Right renal cortex interstitium (tissue), 3 donors: ENCODE measurements at regions not wholly inside any gene's neighbourhood (a gene's known extent, or its start where the extent isn't known, plus 50 kb on each side); places are given as distances from the start of the nearest gene placed in this dataset.

Experiments
- DNase-seq, 3 donors: peaks; one replicate each; pipeline ENCODE4 v3.0.0-alpha.2; 2013; ENCODE audit warnings: low read depth in 3 of 3, low spot score in 2 of 3

DNA sequence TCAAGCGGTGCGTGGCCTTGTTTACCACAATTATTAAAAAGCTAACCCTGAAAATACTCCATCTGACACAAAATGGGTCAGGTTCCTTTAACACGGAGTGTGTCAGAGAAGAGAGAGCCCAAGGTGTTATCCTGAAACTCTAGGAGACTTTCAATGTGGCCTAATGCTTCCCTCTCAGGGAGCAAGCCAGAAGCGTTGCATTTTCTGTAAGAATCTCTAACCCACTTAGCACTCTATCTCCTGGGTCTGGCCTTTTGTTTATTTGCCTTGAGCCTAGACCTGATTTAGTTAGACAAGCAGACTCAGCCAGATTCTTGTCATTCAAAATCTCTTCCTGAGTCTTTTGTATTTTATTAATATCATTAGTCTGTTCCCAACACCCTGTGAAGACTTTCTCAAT, 184.0 kb upstream of the SYT1 start:
- no peak for DNase-seq

DNA sequence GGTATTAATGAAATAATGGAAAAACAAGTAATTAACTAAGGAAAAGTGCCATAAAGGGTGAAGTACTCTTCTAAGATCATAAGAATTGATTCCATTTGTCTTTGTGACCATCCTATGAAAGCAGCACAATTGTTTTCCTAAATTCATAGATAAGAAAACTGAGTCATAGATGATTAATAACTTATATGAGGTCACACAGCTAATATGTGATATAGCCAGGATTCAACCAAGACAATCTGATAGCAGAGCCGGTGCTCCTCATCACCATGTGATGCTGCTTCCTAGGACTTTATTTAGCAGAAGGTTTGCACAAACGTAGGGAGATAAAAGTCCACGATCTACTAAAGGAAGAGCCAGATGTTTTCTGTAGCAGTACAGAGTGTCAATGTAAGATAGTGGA, 181.5 kb upstream of the SYT1 start:
- DNase-seq, result no peak

DNA sequence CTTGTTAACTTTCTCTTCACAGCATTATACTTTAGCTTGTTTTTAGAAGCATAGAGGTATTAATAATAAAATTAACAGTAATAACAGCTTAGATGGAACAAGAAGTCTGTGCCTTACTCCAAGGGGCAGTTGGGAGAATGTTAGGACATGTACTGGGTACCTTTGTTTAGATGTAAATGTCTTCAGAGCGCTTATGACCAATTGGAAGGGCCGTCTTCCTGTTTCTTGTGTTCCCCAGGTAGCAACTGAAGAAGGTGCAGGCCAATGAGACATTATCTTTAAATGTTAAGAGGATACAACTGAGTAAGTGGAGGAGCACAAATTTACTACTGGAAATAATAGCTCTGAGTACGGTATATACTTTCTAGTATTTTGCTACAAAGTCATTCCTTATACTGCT, 180.9 kb upstream of the SYT1 start:
- no peak for DNase-seq

DNA sequence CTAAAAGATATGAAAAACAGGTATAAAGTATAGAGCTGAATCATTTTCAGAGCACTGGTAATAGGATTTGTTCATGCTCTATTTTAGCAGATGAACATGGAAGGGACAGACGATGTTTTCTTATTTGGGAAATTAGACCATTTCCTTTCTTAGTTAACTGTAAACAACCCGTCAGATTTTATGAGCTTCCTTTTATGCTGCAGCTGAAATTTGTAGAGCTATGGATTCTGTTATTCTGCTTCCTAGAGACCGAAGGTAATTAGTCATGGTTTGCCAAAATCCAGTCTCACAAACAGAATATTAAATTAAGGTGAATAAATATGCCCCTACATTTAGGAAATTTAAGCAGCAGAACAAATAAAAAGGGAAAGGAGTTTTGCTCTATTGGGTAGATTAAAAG, 180.2 kb upstream of the SYT1 start:
- DNase-seq, result no peak

DNA sequence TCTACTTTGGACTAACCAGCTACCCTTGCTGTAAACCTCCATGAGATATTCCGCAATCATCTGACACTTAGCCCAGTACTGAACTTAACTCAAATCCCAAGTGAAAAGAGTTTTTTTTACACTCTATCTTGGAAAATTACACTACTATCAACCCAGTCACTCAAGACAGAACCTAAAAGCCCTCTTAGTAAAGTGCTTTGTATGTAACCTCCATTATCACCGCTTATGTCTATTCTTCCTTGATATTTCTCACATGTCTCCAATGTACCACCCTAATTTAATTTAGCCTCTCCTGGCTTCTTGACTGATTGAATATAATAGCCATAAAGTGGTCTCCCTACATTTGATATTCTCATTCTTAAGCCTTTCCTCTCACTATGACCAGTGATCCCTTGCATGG, 168.8 kb upstream of the SYT1 start:
- no peak for DNase-seq

DNA sequence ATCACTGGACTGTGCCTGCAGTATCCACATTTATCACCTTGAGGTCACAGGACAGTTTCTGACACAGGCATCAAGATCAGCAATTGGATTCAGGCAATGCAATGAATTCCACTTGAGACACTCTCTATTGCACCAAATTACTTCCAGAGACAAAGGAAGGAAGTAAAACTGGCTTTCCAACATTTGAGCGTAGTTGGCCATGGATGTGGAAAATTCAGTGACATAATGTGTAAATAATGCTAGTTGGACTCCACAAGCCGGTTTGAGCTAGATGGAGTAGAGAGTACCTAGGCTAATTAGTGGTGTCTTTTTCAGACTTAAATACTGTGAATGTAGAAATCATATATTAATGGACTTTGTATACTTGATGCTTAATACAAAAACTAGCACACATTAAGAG, 168.3 kb upstream of the SYT1 start:
- DNase-seq, result no peak

DNA sequence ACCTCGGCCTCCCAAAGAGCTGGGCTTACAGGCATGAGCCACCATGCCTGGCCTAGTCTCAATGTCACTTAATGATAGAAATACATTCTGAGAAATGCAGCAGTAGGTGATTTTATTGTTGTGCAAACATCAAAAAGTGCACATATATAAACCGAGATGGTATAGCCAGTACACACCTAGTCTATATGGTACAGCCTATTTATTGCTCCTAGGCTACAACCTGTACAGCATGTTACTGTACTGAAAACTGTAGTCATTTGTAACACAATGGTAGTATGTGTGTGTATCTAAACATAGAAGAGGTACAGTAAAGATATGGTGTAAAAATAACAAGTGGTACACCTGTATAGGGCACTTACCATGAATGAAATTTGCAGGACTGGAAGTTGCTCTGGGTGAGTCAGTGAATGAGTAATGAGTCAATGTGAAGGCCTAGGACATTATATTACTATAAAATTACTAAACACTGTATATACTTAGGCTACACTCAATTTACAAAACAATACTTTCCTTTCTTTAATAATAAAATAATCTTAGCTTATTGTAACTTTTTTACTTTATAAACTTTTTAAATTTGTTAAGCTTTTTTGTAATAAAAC, 166.7 kb upstream of the SYT1 start:
- DNase-seq, result no peak

DNA sequence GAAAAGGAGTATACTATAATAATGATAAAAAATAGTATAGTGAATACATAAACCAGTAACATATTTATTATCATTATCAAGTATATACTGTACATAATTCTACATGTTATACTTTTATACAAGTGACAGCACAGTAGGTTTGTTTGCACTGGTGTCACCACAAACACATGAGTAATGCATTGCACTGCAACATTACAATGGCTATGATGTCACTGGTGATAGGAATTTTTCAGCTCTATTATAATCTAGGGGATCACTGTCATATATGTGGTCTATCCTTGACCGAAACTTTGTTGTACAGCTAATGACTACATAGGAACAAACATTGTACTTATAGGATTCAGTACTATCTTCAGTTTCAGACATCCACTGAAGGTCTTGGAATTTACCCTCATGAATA, 165.8 kb upstream of the SYT1 start:
- no peak for DNase-seq

DNA sequence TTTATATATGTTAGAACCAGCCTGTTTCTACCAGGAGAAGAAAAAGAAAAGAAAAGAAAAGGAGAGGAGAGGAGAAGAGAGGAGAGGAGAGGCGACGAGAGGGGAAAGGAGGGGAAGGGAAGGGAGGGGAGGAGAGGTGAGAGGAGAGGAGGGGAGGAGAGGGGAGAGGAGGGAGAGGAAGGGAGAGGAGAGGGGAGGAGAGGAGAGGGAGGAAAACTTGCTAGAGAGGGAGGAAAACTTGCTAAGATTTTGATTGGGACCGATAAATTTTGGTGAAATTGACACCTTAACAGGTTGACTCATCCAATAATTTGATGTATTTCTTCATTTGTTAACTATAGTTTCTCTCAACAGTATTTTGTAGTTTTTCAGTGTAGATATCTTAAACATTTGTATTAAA, 164.0 kb upstream of the SYT1 start:
- no peak for DNase-seq

DNA sequence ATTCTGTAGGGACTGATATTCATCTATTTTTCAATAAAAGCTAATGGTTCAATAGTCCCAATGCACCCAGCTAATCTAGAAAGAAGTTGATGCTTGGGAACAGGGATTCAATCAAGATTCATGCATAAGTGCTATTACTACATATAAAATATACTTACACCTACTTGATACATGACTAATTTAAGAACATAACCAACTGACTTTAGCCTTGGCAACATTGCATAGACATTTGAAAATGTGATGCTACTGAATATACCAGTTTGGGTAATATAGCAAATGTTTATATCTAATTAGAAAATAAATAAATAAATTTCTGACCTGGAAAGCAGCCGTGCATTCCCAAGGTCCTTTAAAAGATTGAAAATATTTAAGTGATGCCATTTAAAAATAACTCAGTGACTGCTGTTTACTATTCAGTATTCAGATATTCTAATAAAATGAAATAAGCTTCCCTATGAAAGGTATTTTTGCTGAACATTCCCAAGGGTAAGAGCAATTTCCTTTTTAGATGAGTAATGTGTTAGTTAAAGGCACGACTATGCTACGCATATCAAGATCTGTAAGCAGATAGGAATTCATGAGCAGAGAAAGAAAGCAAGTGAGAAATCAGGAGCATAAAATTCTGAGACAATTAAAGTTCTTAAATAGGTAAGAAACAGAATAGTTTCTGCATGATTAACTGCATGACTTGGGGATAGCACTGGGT, 160.6 kb upstream of the SYT1 start:
- DNase-seq, result no peak

DNA sequence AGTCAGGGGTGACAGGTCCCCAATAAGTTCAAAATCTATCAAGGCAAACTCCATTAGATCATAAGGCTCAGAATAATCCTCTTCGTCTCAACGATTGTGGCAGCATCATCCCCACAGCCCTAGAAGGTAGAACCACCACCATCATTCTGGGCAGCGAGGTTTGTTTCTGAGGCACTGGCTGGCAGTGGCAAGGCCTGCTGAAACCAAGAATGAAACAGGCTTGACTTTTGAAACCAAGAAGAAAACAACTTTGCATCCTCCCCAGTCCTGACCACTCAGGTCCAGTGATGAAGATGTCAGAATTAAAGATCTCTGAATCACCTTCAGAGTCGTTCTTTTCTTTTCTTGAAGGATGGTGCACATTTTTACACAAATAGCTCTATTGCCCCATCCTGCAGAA, 152.6 kb upstream of the SYT1 start:
- DNase-seq, result no peak

DNA sequence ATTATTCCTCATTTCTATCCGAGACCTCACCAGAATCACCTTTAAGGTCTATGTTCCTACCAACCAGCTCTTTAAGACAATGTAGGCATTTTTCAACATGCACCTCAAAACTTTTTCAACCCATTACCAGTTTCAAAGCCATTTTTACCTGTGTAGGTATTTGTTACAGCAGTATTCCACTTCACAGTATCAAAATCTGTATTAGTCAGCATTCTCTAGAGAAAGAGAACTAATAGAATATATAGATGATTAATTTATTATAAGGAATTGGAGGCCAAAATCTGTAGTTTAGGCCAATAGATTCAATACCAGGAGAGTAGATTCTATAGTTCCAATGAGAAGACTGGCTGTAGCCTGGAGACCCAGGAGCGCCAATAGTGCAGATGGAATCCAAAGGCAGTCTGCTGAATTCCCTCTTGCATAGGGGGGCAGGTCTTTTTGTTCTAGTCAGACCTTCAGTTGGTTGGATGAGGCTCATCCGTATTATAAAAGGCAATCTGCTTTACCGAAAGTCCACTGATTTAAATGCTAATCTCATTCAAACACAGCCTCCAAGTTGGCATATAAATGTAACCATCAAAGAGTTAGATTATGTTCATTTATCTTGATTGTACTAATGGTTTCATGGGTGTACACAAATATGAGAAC, 151.6 kb upstream of the SYT1 start:
- DNase-seq, result no peak

DNA sequence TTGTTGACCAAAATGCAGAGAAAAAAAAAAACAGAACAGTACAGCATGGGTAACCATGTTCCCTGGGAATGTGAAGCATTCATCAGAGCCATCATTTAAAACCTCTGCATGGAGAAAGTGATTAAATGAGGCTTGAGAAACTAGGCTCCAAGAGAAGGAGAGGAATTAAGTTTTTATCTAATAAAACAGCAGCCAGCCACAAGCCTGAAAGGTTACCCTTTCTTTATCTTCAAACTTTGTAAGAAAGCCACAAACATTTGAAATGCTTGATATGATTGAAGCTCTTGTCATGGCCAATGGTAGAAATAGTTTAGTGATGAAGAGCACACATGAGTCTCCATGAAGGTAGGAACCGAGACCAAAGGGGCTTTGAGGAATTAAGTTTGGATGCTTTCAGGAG, 144.9 kb upstream of the SYT1 start:
- DNase-seq, result no peak

DNA sequence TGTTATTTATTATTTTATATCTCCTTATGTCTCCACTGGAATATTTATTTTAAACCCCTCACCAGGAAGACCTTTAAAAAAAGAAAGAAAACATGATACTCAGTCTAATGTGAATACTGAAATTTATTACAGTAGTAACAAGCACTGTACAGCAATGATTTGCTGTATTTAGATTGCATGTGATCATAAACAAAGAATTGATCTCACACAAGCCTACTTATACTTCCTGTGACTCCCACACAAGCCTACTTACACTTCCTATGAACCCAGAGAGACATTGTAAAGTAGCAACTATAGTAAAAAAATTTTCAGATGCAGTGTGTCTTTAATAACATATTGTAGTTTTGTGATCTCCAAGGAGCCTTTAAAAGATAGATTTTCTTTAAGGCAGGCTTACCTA, 142.7 kb upstream of the SYT1 start:
- DNase-seq, result peak in 2 of 3 donors; percentile 29 to 30

DNA sequence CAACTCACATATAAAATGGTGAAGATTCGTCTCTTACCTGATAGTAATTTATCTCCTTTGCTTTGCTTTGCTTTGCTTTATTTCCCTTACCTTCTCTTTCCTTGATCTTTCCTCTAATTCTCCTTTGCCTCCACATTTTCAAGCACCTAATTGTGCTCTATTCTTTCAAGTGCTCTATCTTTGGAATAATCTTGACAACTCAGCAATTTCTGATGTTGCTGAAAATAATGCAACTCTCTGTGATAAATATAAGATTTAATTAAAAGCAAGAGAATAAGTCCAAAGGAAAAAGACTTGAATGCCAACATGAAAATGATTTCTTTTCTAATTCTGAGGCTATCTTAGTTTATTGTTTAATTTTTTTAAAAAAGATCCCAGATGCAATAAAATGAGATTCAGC, 139.5 kb upstream of the SYT1 start:
- DNase-seq, result no peak

DNA sequence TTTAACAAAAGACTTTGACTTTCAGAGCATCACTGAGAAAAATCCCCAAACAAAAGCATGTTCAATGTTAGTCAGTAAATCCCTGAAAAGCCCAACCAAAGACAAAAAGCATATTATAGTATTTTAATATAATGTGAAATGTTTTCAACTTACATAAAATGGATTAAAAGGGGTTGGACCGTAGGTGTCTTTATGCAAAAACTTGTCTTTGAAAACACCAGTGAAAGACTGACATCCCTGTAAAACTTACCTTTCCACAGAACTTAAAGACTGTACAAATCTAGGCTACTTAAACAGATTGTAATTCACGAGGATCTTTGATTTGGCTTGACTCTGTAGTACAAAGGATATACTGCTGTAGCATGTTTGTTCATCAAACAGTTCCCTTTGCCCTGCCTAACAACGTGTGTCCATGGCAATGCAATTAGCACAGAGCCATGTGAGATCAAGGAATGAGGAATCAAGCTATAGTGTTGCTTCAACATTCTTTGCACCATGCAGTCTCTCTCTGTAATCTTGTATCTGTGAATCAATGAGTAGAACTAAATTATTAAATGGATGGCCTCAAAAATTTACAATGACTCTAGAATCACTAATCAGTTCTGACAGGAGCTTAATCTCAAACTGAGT, 138.5 kb upstream of the SYT1 start:
- DNase-seq, result no peak

DNA sequence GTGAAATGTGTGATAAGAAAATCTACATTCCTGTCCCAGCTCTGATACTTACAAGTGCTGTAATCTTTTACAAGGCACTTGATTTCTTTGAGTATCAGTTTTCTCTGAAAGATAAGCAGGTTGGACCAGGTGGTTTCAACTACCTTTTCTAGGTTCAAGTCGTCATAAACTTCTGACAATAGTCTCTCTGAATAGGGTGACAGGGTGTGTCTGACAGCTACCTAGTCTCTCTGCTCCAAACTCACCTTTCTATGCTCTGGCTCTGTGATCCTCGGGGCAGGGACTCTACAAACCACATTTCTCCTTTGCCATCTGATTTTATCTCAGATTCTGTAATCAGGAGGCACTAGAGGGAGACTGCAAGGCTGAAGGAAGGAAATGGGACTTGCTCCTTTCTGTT, 137.7 kb upstream of the SYT1 start:
- DNase-seq, result no peak

DNA sequence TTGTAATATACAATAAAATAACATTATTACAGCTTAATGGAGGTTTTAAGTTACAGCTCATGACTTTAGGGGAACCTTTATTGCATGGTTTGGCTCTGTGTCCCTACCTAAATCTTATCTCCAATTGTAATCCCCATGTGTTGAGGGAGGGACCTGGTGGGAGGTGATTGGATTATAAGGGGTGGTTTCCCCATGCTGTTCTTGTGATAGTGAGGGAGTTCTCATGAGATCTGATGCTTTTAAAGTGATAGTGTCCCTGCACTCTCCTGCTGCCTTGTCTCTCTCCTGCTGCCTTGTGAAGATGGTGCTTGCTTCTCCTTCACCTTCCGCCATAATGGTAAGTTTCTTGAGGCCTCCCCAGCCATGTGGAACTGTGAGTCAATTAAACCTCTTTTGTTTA, 132.1 kb upstream of the SYT1 start:
- DNase-seq, result no peak

DNA sequence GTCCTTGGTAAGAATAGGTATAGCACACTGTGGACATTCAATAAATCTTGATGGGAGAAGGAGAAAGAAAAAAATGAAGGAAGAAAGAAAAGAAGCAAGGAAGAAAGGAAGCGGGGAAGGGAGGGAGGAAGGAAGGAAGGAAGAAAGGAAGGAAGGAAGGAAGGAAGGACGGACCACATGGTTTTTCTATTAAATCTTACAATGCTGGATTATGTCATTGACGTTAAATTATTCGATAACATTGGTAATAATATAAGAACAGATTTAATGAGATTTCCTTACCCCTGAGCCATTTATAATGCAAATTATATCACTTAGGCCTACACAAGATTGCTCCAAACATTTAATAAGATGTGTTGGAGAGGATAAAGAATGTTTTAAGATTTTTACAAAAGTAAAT, 124.9 kb upstream of the SYT1 start:
- DNase-seq, result no peak

DNA sequence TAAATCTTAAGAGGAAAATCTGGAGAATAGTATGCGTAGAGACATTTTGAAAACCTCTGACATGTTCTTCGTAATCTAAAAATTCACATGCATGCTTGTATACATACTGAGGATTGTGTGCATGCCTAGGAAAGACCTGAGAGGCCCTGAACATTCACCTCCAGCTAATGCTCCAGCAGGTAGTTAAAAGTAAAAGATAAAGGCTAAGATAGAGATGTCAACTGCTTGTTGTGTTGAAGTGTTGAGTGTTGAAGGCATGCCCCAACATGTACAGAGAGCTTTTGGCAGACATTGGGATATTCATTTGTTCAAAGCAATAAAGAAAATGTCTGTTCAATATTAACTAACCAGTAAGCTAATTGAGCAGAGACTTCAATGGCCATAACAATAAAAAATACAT, 118.6 kb upstream of the SYT1 start:
- DNase-seq, result no peak

DNA sequence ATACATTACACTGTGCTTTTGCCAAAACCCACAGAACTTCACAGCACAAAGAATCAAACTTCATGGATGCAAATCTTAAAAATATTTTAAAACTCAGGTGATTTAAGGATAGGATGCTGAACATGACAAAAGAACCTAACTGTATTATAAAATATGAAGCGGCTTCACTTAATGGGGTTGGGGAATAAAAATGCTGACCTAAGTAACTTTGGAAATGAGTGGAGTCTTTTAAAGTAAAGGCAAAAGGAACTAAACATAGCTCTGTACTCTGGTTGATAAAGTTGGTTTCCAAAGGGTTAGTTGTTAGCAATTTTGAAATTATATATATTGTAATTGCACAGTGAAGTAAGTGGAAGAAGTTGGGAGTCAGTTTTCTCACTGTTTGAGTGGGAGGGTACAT, 111.5 kb upstream of the SYT1 start:
- DNase-seq, result no peak

DNA sequence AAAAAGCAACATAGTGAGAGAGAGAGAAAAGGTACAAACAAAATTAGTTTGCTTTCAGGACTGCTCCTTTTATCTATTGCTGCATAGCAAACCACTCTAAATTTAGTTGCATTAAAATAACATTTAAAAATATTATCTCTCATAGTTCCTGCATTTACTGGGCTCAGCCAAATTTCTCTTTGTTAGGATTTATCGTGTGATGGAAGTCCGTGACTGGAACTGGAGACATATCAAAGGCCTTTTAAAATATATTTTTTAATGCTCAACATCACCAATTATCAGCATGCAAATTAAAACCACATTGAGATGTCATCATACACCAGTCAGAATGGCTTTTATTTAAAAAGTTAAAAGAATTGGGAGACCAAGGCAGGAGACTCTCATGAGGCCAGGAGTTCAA, 107.6 kb upstream of the SYT1 start:
- no peak for DNase-seq
